ENCODE measurements at regions not wholly inside any gene's neighbourhood (a gene's known extent, or its start where the extent isn't known, plus 50 kb on each side); places are given as distances from the start of the nearest gene placed in this dataset.

GRCh38 chr6:132936646-132937045 is 122.3 kb downstream of the RPS12 start:
- H4K91ac ChIP-seq (replicated peaks; ENCODE audit: insufficient read length, low read length) = no peak overlapping the region
- TF ChIP-seq YY1 (IDR thresholded peaks at IDR 0.05; ENCODE audit: low read depth, low read length) (no peak), TAF7 (optimal IDR thresholded peaks at IDR 0.05; ENCODE audit: borderline replicate concordance, low read depth, low read length) (no peak), TCF12 (IDR thresholded peaks at IDR 0.05; ENCODE audit: low read depth, low read length) (no peak), CHD1 (IDR thresholded peaks at IDR 0.05; ENCODE audit: low read depth, low read length) (no peak), CHD2 (IDR thresholded peaks at IDR 0.05; ENCODE audit: low read length) (no peak), E2F6 (IDR thresholded peaks at IDR 0.05) (no peak), RFX5 (IDR thresholded peaks at IDR 0.05; ENCODE audit: borderline replicate concordance, low read depth, low read length) (no peak), ZNF274 (IDR thresholded peaks at IDR 0.05; ENCODE audit: borderline replicate concordance, extremely low read depth, low read length) (no peak), HDAC6 (IDR thresholded peaks at IDR 0.05; ENCODE audit: low read depth, low read length) (no peak), CBX8 (IDR thresholded peaks at IDR 0.05; ENCODE audit: borderline replicate concordance, low read depth, low read length) (no peak), POLR2AphosphoS5 (IDR thresholded peaks at IDR 0.05; ENCODE audit: low read depth, low read length) (no peak), FOSL1 (IDR thresholded peaks at IDR 0.05; ENCODE audit: insufficient read depth, low read depth, low read length) (no peak), CREB1 (IDR thresholded peaks at IDR 0.05) (no peak), GABPA (IDR thresholded peaks at IDR 0.05; ENCODE audit: borderline replicate concordance, insufficient read depth, low read length) (no peak), SIX5 (IDR thresholded peaks at IDR 0.05; ENCODE audit: low read depth, low read length) (no peak), PHF8 (conservative IDR thresholded peaks at IDR 0.05; ENCODE audit: low read depth, low read length) (no peak)
- FAIRE-seq (no peak), DNase-seq (ENCODE audit: low read depth in 1 of 2, low spot score in 2 of 2) (no peak)
- no peak overlapping the region for H3K14ac ChIP-seq (ENCODE audit: insufficient read length)
- WGBS, 2 experiments (ENCODE audit: extremely low coverage in 1 of 2, insufficient coverage in 1 of 2, insufficient read length in 1 of 2, insufficient replicate concordance in 2 of 2, low coverage in 1 of 2, low lambda C conversion rate in 2 of 2, missing lambda C conversion rate in 1 of 2) = 97% methylated on average over 2 of the region's 2 CpGs; no CpG with 5 or more reads in 1 of the 2 experiments
- H3K79me2 ChIP-seq (ENCODE audit: control insufficient read depth in 1 of 2, insufficient read depth in 2 of 2, low read length in 2 of 2) = no peaks in the 10 kb centered on the region
- H3K56ac ChIP-seq (replicated peaks; ENCODE audit: insufficient read length, low read depth, low read length) = no peak overlapping the region
- no peak overlapping the region for H2BK5ac ChIP-seq (ENCODE audit: low read depth, low read length)
- no peaks in the 10 kb centered on the region for H3K27me3 ChIP-seq (replicated peaks in 1 of 4; ENCODE audit: control insufficient read depth in 3 of 4, extremely low read depth in 1 of 4, insufficient read depth in 3 of 4, low read length in 3 of 4)
- H2BK12ac ChIP-seq (ENCODE audit: low read depth, low read length) = no peak overlapping the region
- H2AK5ac ChIP-seq (ENCODE audit: low read depth, low read length) = no peak overlapping the region
- CTCF ChIA-PET (ENCODE audit: partially characterized antibody) = interaction anchor here (0.9 to 2.4 kb wide), 2 partner anchors 12 to 26 kb away, joined by 3 to 11 read pairs; no protein-coding TSS in a partner anchor
- H4K20me1 ChIP-seq (replicated peaks in 1 of 2; ENCODE audit: control insufficient read depth in 1 of 2, insufficient read depth in 2 of 2, low read length in 2 of 2) = no peaks in the 10 kb centered on the region
- no peak overlapping the region for H3K18ac ChIP-seq (ENCODE audit: extremely low read depth, low read length)
- H3K36me3 ChIP-seq (ENCODE audit: control insufficient read depth in 2 of 4, insufficient read depth in 4 of 4, low read length in 3 of 4) = no peaks in the 10 kb centered on the region
- H3K9ac ChIP-seq (replicated peaks in 1 of 4; ENCODE audit: extremely low read depth in 1 of 4, low read depth in 3 of 4, low read length in 3 of 4) = no peak overlapping the region
- no peaks in the 10 kb centered on the region for H3K23me2 ChIP-seq (ENCODE audit: low read depth, low read length)
- H2BK120ac ChIP-seq (replicated peaks; ENCODE audit: low read depth, low read length) = no peak overlapping the region
- no peak overlapping the region for H2BK15ac ChIP-seq (ENCODE audit: low read length)
- no peak overlapping the region for H2AFZ ChIP-seq (ENCODE audit: low read length)
- no peak overlapping the region for H3K23ac ChIP-seq (ENCODE audit: insufficient read length)
- no peak overlapping the region for H4K5ac ChIP-seq (ENCODE audit: insufficient read length, low read depth, low read length)
- POLR2A ChIA-PET (ENCODE audit: partially characterized antibody) = no interaction called here
- H3K79me1 ChIP-seq (ENCODE audit: low read depth, low read length) = no peaks in the 10 kb centered on the region
- H4K8ac ChIP-seq (ENCODE audit: extremely low read depth, insufficient read depth, low read length) = no peak overlapping the region
- no peak overlapping the region for H3K4me2 ChIP-seq (ENCODE audit: insufficient read depth in 1 of 2, low read depth in 2 of 2, low read length in 2 of 2)
- H3K4me1 ChIP-seq (replicated peaks in 1 of 4; ENCODE audit: control insufficient read depth in 3 of 4, insufficient read depth in 4 of 4, low read length in 3 of 4) = peaks cover 0 to 4% (median 0%) of the 10 kb centered on the region in 4 experiments; a peak in 1 of 7 replicates
- no peaks in the 10 kb centered on the region; a peak in 1 of 4 replicates for H3K9me3 ChIP-seq (ENCODE audit: insufficient read depth in 2 of 2, low read depth in 1 of 2, low read length in 1 of 2)
- no peak overlapping the region for H3K4me3 ChIP-seq (ENCODE audit: extremely low read depth in 1 of 4, insufficient read depth in 2 of 4, low read depth in 3 of 4, low read length in 4 of 4)
- H3K4ac ChIP-seq (replicated peaks; ENCODE audit: insufficient read length, low read depth, low read length) = no peak overlapping the region
- no peak overlapping the region for H3K27ac ChIP-seq (ENCODE audit: low read depth, low read length)
- no peak overlapping the region for H2BK20ac ChIP-seq (ENCODE audit: low read length)

All from H1 (cell line).